PC-9 (cell line): ENCODE measurements at regions not wholly inside any gene's neighbourhood (a gene's known extent, or its start where the extent isn't known, plus 50 kb on each side); places are given as distances from the start of the nearest gene placed in this dataset.

Experiments used
- EZH2 ChIP-seq: fragments of 200-600 bp; sonication (generic); IDR thresholded peaks from 2 replicates; pipeline ENCODE4 v1.8.0; 2017; ENCODE audit warnings: antibody characterized with exemption, low read depth
- TF ChIP-seq, protein P1 (sequence below): fragments of 200-600 bp; sonication (generic); conservative IDR thresholded peaks from 2 replicates; pipeline ENCODE4 v1.6.1; 2017; ENCODE audit warnings: mixed run types, antibody characterized with exemption, mild to moderate bottlenecking, moderate library complexity

- TF ChIP-seq, protein P1, sequence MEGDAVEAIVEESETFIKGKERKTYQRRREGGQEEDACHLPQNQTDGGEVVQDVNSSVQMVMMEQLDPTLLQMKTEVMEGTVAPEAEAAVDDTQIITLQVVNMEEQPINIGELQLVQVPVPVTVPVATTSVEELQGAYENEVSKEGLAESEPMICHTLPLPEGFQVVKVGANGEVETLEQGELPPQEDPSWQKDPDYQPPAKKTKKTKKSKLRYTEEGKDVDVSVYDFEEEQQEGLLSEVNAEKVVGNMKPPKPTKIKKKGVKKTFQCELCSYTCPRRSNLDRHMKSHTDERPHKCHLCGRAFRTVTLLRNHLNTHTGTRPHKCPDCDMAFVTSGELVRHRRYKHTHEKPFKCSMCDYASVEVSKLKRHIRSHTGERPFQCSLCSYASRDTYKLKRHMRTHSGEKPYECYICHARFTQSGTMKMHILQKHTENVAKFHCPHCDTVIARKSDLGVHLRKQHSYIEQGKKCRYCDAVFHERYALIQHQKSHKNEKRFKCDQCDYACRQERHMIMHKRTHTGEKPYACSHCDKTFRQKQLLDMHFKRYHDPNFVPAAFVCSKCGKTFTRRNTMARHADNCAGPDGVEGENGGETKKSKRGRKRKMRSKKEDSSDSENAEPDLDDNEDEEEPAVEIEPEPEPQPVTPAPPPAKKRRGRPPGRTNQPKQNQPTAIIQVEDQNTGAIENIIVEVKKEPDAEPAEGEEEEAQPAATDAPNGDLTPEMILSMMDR, result no peak
- TF ChIP-seq EZH2, result no peak
Observed at GRCh38 chr2:76270096-76270710, 559.5 kb upstream of the GCFC2 start.
